GM23338 (cell line): ENCODE measurements at regions not wholly inside any gene's neighbourhood (a gene's known extent, or its start where the extent isn't known, plus 50 kb on each side); places are given as distances from the start of the nearest gene placed in this dataset.

Experiments used
- ATAC-seq: fragments of 200-7000 bp; cut with Tn5 transposase; 3 replicates; pipeline ENCODE4 v1.9.1; 2020
- DNase-seq: peaks from one replicate; pipeline ENCODE4 v3.0.0-alpha.2; 2015; ENCODE audit warnings: low spot score
- H2AFZ ChIP-seq: fragments of 200-600 bp; sonication (generic); 2 replicates; pipeline ENCODE4 v1.8.0; 2016; ENCODE audit warnings: antibody characterized with exemption, mild to moderate bottlenecking, moderate library complexity
- H3F3A ChIP-seq: fragments of 200-600 bp; sonication (generic); replicated peaks from 2 replicates; pipeline ENCODE4 v1.8.0; 2017; ENCODE audit warnings: antibody characterized with exemption, mixed run types, low read depth
- H3K27ac ChIP-seq: fragments of 200-600 bp; sonication (generic); 2 replicates; pipeline ENCODE4 v1.6.1; 2016; ENCODE audit warnings: low read depth
- H3K27me3 ChIP-seq: fragments of 200-600 bp; sonication (generic); 2 replicates; pipeline ENCODE4 v1.8.0; 2016; ENCODE audit warnings: mild to moderate bottlenecking, mixed run types, moderate library complexity; ENCODE audit not compliant: insufficient read depth
- H3K36me3 ChIP-seq: fragments of 200-600 bp; sonication (generic); 2 replicates; pipeline ENCODE4 v1.8.0; 2016; ENCODE audit warnings: mild to moderate bottlenecking; ENCODE audit not compliant: insufficient read depth
- H3K4me1 ChIP-seq: fragments of 200-600 bp; sonication (generic); 2 replicates; pipeline ENCODE4 v1.8.0; 2016; ENCODE audit warnings: mild to moderate bottlenecking, moderate library complexity; ENCODE audit not compliant: insufficient read depth
- H3K4me2 ChIP-seq: fragments of 200-600 bp; sonication (generic); 2 replicates; pipeline ENCODE4 v1.7.1; 2017; ENCODE audit warnings: mixed run types
- H3K4me3 ChIP-seq: fragments of 200-600 bp; sonication (generic); 2 replicates; pipeline ENCODE4 v1.6.1; 2016; ENCODE audit warnings: mixed run types
- H3K79me2 ChIP-seq: fragments of 200-600 bp; sonication (generic); replicated peaks from 2 replicates; pipeline ENCODE4 v1.8.0; 2017; ENCODE audit warnings: mild to moderate bottlenecking; ENCODE audit not compliant: insufficient read depth
- H3K9me2 ChIP-seq: fragments of 200-600 bp; sonication (generic); 2 replicates; pipeline ENCODE4 v1.8.0; 2017; ENCODE audit not compliant: insufficient read depth
- H4K20me1 ChIP-seq: fragments of 200-600 bp; sonication (generic); replicated peaks from 2 replicates; pipeline ENCODE4 v1.8.0; 2017; ENCODE audit warnings: mild to moderate bottlenecking; ENCODE audit not compliant: insufficient read depth
- H3K27ac Mint-ChIP-seq: 2 replicates; pipeline ENCODE4 v1.8.0; 2020; ENCODE audit warnings: inconsistent platforms, mild to moderate bottlenecking, moderate library complexity, mixed read lengths
- H3K27me3 Mint-ChIP-seq: 3 replicates; pipeline ENCODE4 v1.8.0; 2022; ENCODE audit warnings: low read depth, mild to moderate bottlenecking, moderate library complexity, mixed read lengths, inconsistent platforms; ENCODE audit not compliant: insufficient read depth, poor library complexity
- H3K36me3 Mint-ChIP-seq: 3 replicates; pipeline ENCODE4 v1.8.0; 2021; ENCODE audit warnings: low read depth, mild to moderate bottlenecking, inconsistent platforms, moderate library complexity, mixed read lengths
- H3K4me1 Mint-ChIP-seq: 3 replicates; pipeline ENCODE4 v1.8.0; 2020; ENCODE audit warnings: mild to moderate bottlenecking, inconsistent platforms, mixed read lengths
- H3K4me3 Mint-ChIP-seq: 3 replicates; pipeline ENCODE4 v1.8.0; 2021; ENCODE audit warnings: moderate library complexity, mild to moderate bottlenecking, inconsistent platforms, mixed read lengths
- H3K9me3 Mint-ChIP-seq: 3 replicates; pipeline ENCODE4 v1.8.0; 2020; ENCODE audit warnings: moderate library complexity, mild to moderate bottlenecking, inconsistent platforms, mixed read lengths
- CREB1 ChIP-seq: fragments of 250-450 bp; sonication (Bioruptor Pico); IDR thresholded peaks from 2 replicates; pipeline ENCODE4 v1.5.0; 2020; ENCODE audit warnings: low read depth, mild to moderate bottlenecking, moderate library complexity
- CTCF ChIP-seq, 2 experiments: fragments of 200-600 bp in 1 of 2; sonication (generic) in 1 of 2; conservative IDR thresholded peaks; 2 replicates each; pipeline versions ENCODE4 v1.5.1 to v1.6.1; 2016 to 2017; ENCODE audit warnings: antibody characterized with exemption in 2 of 2, low read depth in 2 of 2, mild to moderate bottlenecking in 2 of 2, moderate library complexity in 1 of 2
- EZH2phosphoT487 ChIP-seq: fragments of 200-600 bp; sonication (generic); IDR thresholded peaks from one replicate; pipeline ENCODE4 v1.8.1; 2018; ENCODE audit warnings: antibody characterized with exemption; ENCODE audit not compliant: unreplicated experiment
- JUNB ChIP-seq: IDR thresholded peaks from one replicate; pipeline ENCODE4 v1.6.1; 2016; ENCODE audit warnings: antibody characterized with exemption; ENCODE audit not compliant: unreplicated experiment
- NANOG ChIP-seq: IDR thresholded peaks from 2 replicates; pipeline ENCODE4 v1.6.1; 2016; ENCODE audit warnings: antibody characterized with exemption, borderline replicate concordance
- POLR2AphosphoS5 ChIP-seq: IDR thresholded peaks from 2 replicates; pipeline ENCODE4 v1.6.1; 2016; ENCODE audit warnings: antibody characterized with exemption, low read depth
- STAT1 ChIP-seq: IDR thresholded peaks from one replicate; pipeline ENCODE4 v1.6.1; 2016; ENCODE audit warnings: antibody characterized with exemption; ENCODE audit not compliant: unreplicated experiment
- ZNF114 ChIP-seq: fragments of 250-450 bp; sonication (Bioruptor Pico); IDR thresholded peaks from 2 replicates; pipeline ENCODE4 v1.5.0; 2020; ENCODE audit warnings: mild to moderate bottlenecking, moderate library complexity
- ZNF331 ChIP-seq: fragments of 250-450 bp; sonication (Bioruptor Pico); IDR thresholded peaks from 2 replicates; pipeline ENCODE4 v1.5.0; 2020; ENCODE audit warnings: low read depth, mild to moderate bottlenecking, moderate library complexity
- ZNF462 ChIP-seq: fragments of 250-450 bp; sonication (Bioruptor Pico); IDR thresholded peaks from 2 replicates; pipeline ENCODE4 v1.5.0; 2020; ENCODE audit warnings: mild to moderate bottlenecking, moderate library complexity
- TF ChIP-seq, protein P1 (sequence below): IDR thresholded peaks from one replicate; pipeline ENCODE4 v1.6.1; 2018; ENCODE audit warnings: antibody characterized with exemption; ENCODE audit not compliant: unreplicated experiment

- no peaks in the 10 kb centered on the region for H3K36me3 Mint-ChIP-seq
- H3K79me2 ChIP-seq = no peaks in the 10 kb centered on the region
- H3K27me3 Mint-ChIP-seq = peaks cover 6% of the 10 kb centered on the region
- H3K27me3 ChIP-seq = peaks cover 8% of the 10 kb centered on the region
- DNase-seq (no peak), ATAC-seq (no peak)
- H3K4me2 ChIP-seq = no peak overlapping the region
- no peak overlapping the region for H2AFZ ChIP-seq
- no peak overlapping the region for H3K4me3 Mint-ChIP-seq
- H3K4me3 ChIP-seq = no peak overlapping the region
- H4K20me1 ChIP-seq = no peaks in the 10 kb centered on the region
- H3K9me3 Mint-ChIP-seq = peaks cover 5% of the 10 kb centered on the region; the same call in 2 of the 3 replicates
- H3K27ac ChIP-seq = no peak overlapping the region
- no peaks in the 10 kb centered on the region for H3F3A ChIP-seq
- H3K4me1 Mint-ChIP-seq = peaks cover 8% of the 10 kb centered on the region
- H3K4me1 ChIP-seq = no peaks in the 10 kb centered on the region
- H3K9me2 ChIP-seq = no peaks in the 10 kb centered on the region
- no peaks in the 10 kb centered on the region for H3K36me3 ChIP-seq
- no peak for TF ChIP-seq POLR2AphosphoS5
- no peak for TF ChIP-seq ZNF114 (CRISPR knock-in tag)
- no peak for TF ChIP-seq CTCF (conservative IDR thresholded peaks at IDR 0.05; ENCODE audit: low read depth in 2 of 2)
- TF ChIP-seq, protein P1, sequence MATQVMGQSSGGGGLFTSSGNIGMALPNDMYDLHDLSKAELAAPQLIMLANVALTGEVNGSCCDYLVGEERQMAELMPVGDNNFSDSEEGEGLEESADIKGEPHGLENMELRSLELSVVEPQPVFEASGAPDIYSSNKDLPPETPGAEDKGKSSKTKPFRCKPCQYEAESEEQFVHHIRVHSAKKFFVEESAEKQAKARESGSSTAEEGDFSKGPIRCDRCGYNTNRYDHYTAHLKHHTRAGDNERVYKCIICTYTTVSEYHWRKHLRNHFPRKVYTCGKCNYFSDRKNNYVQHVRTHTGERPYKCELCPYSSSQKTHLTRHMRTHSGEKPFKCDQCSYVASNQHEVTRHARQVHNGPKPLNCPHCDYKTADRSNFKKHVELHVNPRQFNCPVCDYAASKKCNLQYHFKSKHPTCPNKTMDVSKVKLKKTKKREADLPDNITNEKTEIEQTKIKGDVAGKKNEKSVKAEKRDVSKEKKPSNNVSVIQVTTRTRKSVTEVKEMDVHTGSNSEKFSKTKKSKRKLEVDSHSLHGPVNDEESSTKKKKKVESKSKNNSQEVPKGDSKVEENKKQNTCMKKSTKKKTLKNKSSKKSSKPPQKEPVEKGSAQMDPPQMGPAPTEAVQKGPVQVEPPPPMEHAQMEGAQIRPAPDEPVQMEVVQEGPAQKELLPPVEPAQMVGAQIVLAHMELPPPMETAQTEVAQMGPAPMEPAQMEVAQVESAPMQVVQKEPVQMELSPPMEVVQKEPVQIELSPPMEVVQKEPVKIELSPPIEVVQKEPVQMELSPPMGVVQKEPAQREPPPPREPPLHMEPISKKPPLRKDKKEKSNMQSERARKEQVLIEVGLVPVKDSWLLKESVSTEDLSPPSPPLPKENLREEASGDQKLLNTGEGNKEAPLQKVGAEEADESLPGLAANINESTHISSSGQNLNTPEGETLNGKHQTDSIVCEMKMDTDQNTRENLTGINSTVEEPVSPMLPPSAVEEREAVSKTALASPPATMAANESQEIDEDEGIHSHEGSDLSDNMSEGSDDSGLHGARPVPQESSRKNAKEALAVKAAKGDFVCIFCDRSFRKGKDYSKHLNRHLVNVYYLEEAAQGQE = no peak
- TF ChIP-seq ZNF331 (CRISPR knock-in tag) = no peak
- no peak for TF ChIP-seq ZNF462 (CRISPR knock-in tag)
- no peak for TF ChIP-seq STAT1
- TF ChIP-seq EZH2phosphoT487 = no peak
- TF ChIP-seq JUNB = no peak
- TF ChIP-seq NANOG = no peak
- TF ChIP-seq CREB1 (CRISPR knock-in tag) = no peak
- H3K27ac Mint-ChIP-seq = no peak overlapping the region
Observed at GRCh38 chr1:58255192-58255591, 291.3 kb downstream of the OMA1 start.
